CD14-positive monocyte (primary cell): ENCODE measurements at regions not wholly inside any gene's neighbourhood (a gene's known extent, or its start where the extent isn't known, plus 50 kb on each side); places are given as distances from the start of the nearest gene placed in this dataset.

Experiments
- DNase-seq, 3 donors: peaks; one replicate each; pipeline ENCODE4 v3.0.0-alpha.2; 2011 to 2022
- H2AFZ ChIP-seq: 2 replicates; pipeline ENCODE4 v1.6.0; 2012; ENCODE audit warnings: mild to moderate bottlenecking, low read depth, low read length, inconsistent platforms; ENCODE audit not compliant: insufficient read depth, poor library complexity, severe bottlenecking
- H3K27ac ChIP-seq, 2 donors: 1 replicate in 1 of 2; 2 replicates in 1 of 2; pipeline ENCODE4 v1.5.1; 2012 to 2013; ENCODE audit warnings: low read length in 2 of 2, control low read depth in 1 of 2, inconsistent platforms in 1 of 2, low read depth in 1 of 2, mild to moderate bottlenecking in 1 of 2
- H3K27me3 ChIP-seq, 2 donors: one replicate each; pipeline versions ENCODE4 v1.6.0 to v1.6.1; 2011 to 2013; ENCODE audit warnings: low read length in 2 of 2; ENCODE audit not compliant: control insufficient read depth in 2 of 2, insufficient read depth in 2 of 2
- H3K36me3 ChIP-seq, 2 donors: replicated peaks in 1 of 2; 1 replicate in 1 of 2; 2 replicates in 1 of 2; pipeline versions ENCODE4 v1.5.1 to v1.6.1; 2012 to 2013; ENCODE audit warnings: low read length in 2 of 2, control low read depth in 1 of 2, inconsistent platforms in 1 of 2, mild to moderate bottlenecking in 1 of 2; ENCODE audit not compliant: insufficient read depth in 2 of 2, control insufficient read depth in 1 of 2
- H3K4me1 ChIP-seq, 2 donors: 1 replicate in 1 of 2; 2 replicates in 1 of 2; pipeline versions ENCODE4 v1.5.1 to v1.6.1; 2012 to 2013; ENCODE audit warnings: low read length in 2 of 2, control low read depth in 1 of 2, inconsistent platforms in 1 of 2, mild to moderate bottlenecking in 1 of 2, moderate library complexity in 1 of 2; ENCODE audit not compliant: insufficient read depth in 2 of 2, control insufficient read depth in 1 of 2
- H3K4me2 ChIP-seq: replicated peaks from 2 replicates; pipeline ENCODE3; 2012; ENCODE audit warnings: low read length, moderate library complexity, mild to moderate bottlenecking; ENCODE audit not compliant: poor library complexity, severe bottlenecking; ENCODE audit errors: extremely low read depth
- H3K4me3 ChIP-seq, 3 experiments: fragments of 200-600 bp in 1 of 3; sonication (generic) in 1 of 3; replicated peaks in 1 of 3; 1 replicate in 2 of 3; 2 replicates in 1 of 3; pipeline ENCODE4 v1.5.1; 2011 to 2013; ENCODE audit warnings: low read length in 3 of 3, mild to moderate bottlenecking in 3 of 3, control low read depth in 2 of 3, low read depth in 2 of 3, inconsistent platforms in 1 of 3, moderate library complexity in 1 of 3
- H3K79me2 ChIP-seq: 2 replicates; pipeline ENCODE4 v1.6.0; 2012; ENCODE audit warnings: mild to moderate bottlenecking, control low read depth, inconsistent platforms, low read length, moderate library complexity; ENCODE audit not compliant: insufficient read depth
- H3K9ac ChIP-seq: 2 replicates; pipeline ENCODE4 v1.6.0; 2017; ENCODE audit warnings: low read length, mild to moderate bottlenecking; ENCODE audit not compliant: insufficient read depth, poor library complexity, severe bottlenecking
- H3K9me3 ChIP-seq, 2 donors: replicated peaks in 1 of 2; 1 replicate in 1 of 2; 2 replicates in 1 of 2; pipeline versions ENCODE4 v1.5.1 to v1.6.1; 2012 to 2013; ENCODE audit warnings: low read length in 2 of 2, control low read depth in 1 of 2; ENCODE audit not compliant: control insufficient read depth in 1 of 2, insufficient read depth in 1 of 2
- H4K20me1 ChIP-seq: 2 replicates; pipeline ENCODE4 v1.6.0; 2012; ENCODE audit warnings: mild to moderate bottlenecking, low read length, control low read depth, moderate library complexity; ENCODE audit not compliant: insufficient read depth
- H3K27ac Mint-ChIP-seq, 7 donors: one replicate each; pipeline ENCODE4 v1.8.0; 2020; ENCODE audit warnings: mild to moderate bottlenecking in 7 of 7, mixed read lengths in 7 of 7, moderate library complexity in 6 of 7, inconsistent platforms in 2 of 7
- H3K27me3 Mint-ChIP-seq, 3 donors: one replicate each; pipeline ENCODE4 v1.8.0; 2021 to 2022; ENCODE audit warnings: low read depth in 3 of 3, mild to moderate bottlenecking in 3 of 3, mixed read lengths in 3 of 3, moderate library complexity in 3 of 3, inconsistent platforms in 1 of 3
- H3K36me3 Mint-ChIP-seq, 2 donors: one replicate each; pipeline ENCODE4 v1.8.0; 2020; ENCODE audit warnings: mixed read lengths in 2 of 2, inconsistent platforms in 1 of 2, mild to moderate bottlenecking in 1 of 2
- H3K4me1 Mint-ChIP-seq: one replicate; pipeline ENCODE4 v1.8.0; 2020; ENCODE audit warnings: mild to moderate bottlenecking, mixed read lengths
- H3K4me3 Mint-ChIP-seq, 2 donors: one replicate each; pipeline ENCODE4 v1.8.0; 2020; ENCODE audit warnings: mild to moderate bottlenecking in 2 of 2, mixed read lengths in 2 of 2, moderate library complexity in 1 of 2
- H3K9me3 Mint-ChIP-seq, 7 donors: one replicate each; pipeline ENCODE4 v1.8.0; 2020 to 2022; ENCODE audit warnings: mixed read lengths in 7 of 7, mild to moderate bottlenecking in 6 of 7, moderate library complexity in 6 of 7, inconsistent platforms in 2 of 7
- WGBS: methylation state at CpG from one replicate; pipeline ENCODE4 v1.1.5; 2013; ENCODE audit warnings: missing lambda C conversion rate; ENCODE audit not compliant: insufficient coverage; 5-methylcytosine and 5-hydroxymethylcytosine counted together
- intact Hi-C, 2 donors: fragments of 100-400 bp; cut with micrococcal nuclease; formaldehyde crosslinking; loops; one replicate each; pipeline versions ENCODE4 v1.15.0 to v1.15.1; 2023
- TF ChIP-seq, protein P1 (sequence below): fragments of 200-600 bp; IDR thresholded peaks from one replicate; pipeline ENCODE4 v1.8.0; 2022; ENCODE audit warnings: antibody characterized with exemption, mild to moderate bottlenecking

DNA sequence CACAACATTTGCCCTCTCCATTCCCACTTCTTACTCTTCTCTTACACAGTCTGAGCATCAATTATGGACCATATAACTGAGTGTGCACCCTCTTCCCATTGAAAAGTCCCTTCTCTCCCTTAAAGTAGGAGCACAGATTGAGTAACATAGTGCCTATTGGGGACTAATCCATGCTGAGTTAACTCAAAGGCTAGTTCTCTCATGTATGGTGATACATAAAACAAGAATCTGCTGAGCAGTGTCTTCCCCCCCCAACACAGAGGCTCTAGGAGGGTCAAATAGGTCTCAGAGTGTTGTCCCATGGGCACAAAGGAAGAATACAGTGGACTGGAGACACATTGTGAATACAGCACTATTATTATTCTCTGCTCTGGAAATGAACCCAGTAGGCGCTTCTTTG is 274.6 kb upstream of the BOD1L1 start:
- TF ChIP-seq, protein P1, sequence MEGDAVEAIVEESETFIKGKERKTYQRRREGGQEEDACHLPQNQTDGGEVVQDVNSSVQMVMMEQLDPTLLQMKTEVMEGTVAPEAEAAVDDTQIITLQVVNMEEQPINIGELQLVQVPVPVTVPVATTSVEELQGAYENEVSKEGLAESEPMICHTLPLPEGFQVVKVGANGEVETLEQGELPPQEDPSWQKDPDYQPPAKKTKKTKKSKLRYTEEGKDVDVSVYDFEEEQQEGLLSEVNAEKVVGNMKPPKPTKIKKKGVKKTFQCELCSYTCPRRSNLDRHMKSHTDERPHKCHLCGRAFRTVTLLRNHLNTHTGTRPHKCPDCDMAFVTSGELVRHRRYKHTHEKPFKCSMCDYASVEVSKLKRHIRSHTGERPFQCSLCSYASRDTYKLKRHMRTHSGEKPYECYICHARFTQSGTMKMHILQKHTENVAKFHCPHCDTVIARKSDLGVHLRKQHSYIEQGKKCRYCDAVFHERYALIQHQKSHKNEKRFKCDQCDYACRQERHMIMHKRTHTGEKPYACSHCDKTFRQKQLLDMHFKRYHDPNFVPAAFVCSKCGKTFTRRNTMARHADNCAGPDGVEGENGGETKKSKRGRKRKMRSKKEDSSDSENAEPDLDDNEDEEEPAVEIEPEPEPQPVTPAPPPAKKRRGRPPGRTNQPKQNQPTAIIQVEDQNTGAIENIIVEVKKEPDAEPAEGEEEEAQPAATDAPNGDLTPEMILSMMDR: no peak
- Histone ChIP-seq H3K9me3 (no peaks in the 10 kb centered on the region), H3K4me1 (no peaks in the 10 kb centered on the region), H3K79me2 (no peaks in the 10 kb centered on the region), H2AFZ (no peak overlapping the region), H3K9ac (no peak overlapping the region), H3K4me3 (no peak overlapping the region), H4K20me1 (no peaks in the 10 kb centered on the region), H3K36me3 (no peaks in the 10 kb centered on the region), H3K4me2 (no peak overlapping the region), H3K27me3 (no peaks in the 10 kb centered on the region), H3K27ac (no peak overlapping the region)
- no peaks in the 10 kb centered on the region for H3K4me1 Mint-ChIP-seq
- no peak overlapping the region for H3K4me3 Mint-ChIP-seq
- intact Hi-C loops: no loop called here
- no peak for DNase-seq
- peaks cover 0 to 3% (median 0%) of the 10 kb centered on the region in 7 donors for H3K9me3 Mint-ChIP-seq
- WGBS: 100% methylated on average over 1 of the region's 1 CpG
- no peak overlapping the region for H3K27ac Mint-ChIP-seq
- peaks cover 0 to 4% (median 3%) of the 10 kb centered on the region in 3 donors for H3K27me3 Mint-ChIP-seq
- H3K36me3 Mint-ChIP-seq: no peaks in the 10 kb centered on the region

DNA sequence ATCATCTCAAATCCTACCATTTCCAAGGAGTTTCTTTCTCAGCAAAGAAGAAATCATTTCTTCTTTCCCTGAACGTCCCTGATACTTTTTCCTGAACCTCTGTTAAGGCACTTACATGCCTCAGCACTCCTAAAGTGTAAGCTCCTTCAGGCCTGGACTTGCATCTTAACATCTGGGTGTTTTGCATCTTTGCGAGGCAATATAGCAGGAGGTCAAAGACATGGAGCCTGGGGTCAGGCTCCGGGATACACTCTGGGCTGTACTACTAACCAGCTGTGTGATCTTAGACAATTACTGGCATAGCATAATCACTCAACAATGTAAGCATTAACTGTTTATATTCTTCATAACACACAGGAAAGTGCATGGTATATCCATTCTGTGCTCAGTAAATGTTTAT is 275.5 kb upstream of the BOD1L1 start:
- DNase-seq: no peak
- no peaks in the 10 kb centered on the region for H3K9me3 Mint-ChIP-seq
- Histone ChIP-seq H3K9ac (no peak overlapping the region), H3K27me3 (no peaks in the 10 kb centered on the region), H3K27ac (no peak overlapping the region), H3K4me3 (no peak overlapping the region), H3K36me3 (no peaks in the 10 kb centered on the region), H3K4me1 (no peaks in the 10 kb centered on the region), H3K79me2 (no peaks in the 10 kb centered on the region), H3K9me3 (no peaks in the 10 kb centered on the region), H4K20me1 (no peaks in the 10 kb centered on the region), H2AFZ (no peak overlapping the region), H3K4me2 (no peak overlapping the region)
- intact Hi-C loops: no loop called here
- no peak overlapping the region for H3K4me3 Mint-ChIP-seq
- no peaks in the 10 kb centered on the region for H3K4me1 Mint-ChIP-seq
- H3K27ac Mint-ChIP-seq: peak overlapping the region in 1 of 7 donors; percentile 0
- TF ChIP-seq, protein P1: no peak
- no peaks in the 10 kb centered on the region for H3K36me3 Mint-ChIP-seq
- peaks cover 0 to 4% (median 3%) of the 10 kb centered on the region in 3 donors for H3K27me3 Mint-ChIP-seq
- 76% methylated on average over 3 of the region's 3 CpGs for WGBS
